ENCODE measurements at regions not wholly inside any gene's neighbourhood (a gene's known extent, or its start where the extent isn't known, plus 50 kb on each side); places are given as distances from the start of the nearest gene placed in this dataset.

GRCh38 chr10:36048780-36049179 is 406.7 kb upstream of the FZD8 start:
- no peak for TF ChIP-seq CTCF (IDR thresholded peaks at IDR 0.05)
- no peak overlapping the region for H3K27ac ChIP-seq
- H3K4me1 ChIP-seq, result peaks cover 0 to 9% of the 10 kb centered on the region in 2 donors
- DNase-seq (ENCODE audit: low spot score), result no peak
- no peaks in the 10 kb centered on the region for H3K9me3 ChIP-seq
- no peaks in the 10 kb centered on the region for H3K27me3 ChIP-seq
- H3K4me3 ChIP-seq, result no peak overlapping the region
- no peaks in the 10 kb centered on the region for H3K36me3 ChIP-seq

- no peak for TF ChIP-seq CTCF (IDR thresholded peaks at IDR 0.05)
- no peaks in the 10 kb centered on the region for H3K27me3 ChIP-seq
- no peak overlapping the region for H3K4me3 ChIP-seq
- H3K9me3 ChIP-seq, result no peaks in the 10 kb centered on the region
- H3K27ac ChIP-seq, result no peak overlapping the region
- peaks cover 0 to 9% of the 10 kb centered on the region in 2 donors for H3K4me1 ChIP-seq
- no peaks in the 10 kb centered on the region for H3K36me3 ChIP-seq
- DNase-seq (ENCODE audit: low spot score), result no peak
Measured at GRCh38 chr10:36048236-36048635, 406.1 kb upstream of the FZD8 start.

- Histone ChIP-seq H3K4me1 (no peaks in the 10 kb centered on the region), H3K9me3 (no peaks in the 10 kb centered on the region), H3K27me3 (no peaks in the 10 kb centered on the region), H3K4me3 (no peak overlapping the region), H3K36me3 (no peaks in the 10 kb centered on the region), H3K27ac (no peak overlapping the region)
- no peak for TF ChIP-seq CTCF (IDR thresholded peaks at IDR 0.05)
- no peak for DNase-seq (ENCODE audit: low spot score)
Measured at GRCh38 chr10:36042135-36042534, 400.0 kb upstream of the FZD8 start.

- Histone ChIP-seq H3K36me3 (no peaks in the 10 kb centered on the region), H3K9me3 (no peaks in the 10 kb centered on the region), H3K27me3 (no peaks in the 10 kb centered on the region), H3K4me1 (no peaks in the 10 kb centered on the region), H3K27ac (no peak overlapping the region), H3K4me3 (no peak overlapping the region)
- TF ChIP-seq CTCF (IDR thresholded peaks at IDR 0.05), result no peak
- DNase-seq (ENCODE audit: low spot score), result no peak
Measured at GRCh38 chr10:36038316-36038955, 396.3 kb upstream of the FZD8 start.

GRCh38 chr10:36036137-36036536 is 394.0 kb upstream of the FZD8 start:
- no peak for TF ChIP-seq CTCF (IDR thresholded peaks at IDR 0.05)

GRCh38 chr10:36033808-36034207 is 391.7 kb upstream of the FZD8 start:
- H3K9me3 ChIP-seq, result no peaks in the 10 kb centered on the region
- H3K4me3 ChIP-seq, result no peak overlapping the region
- no peaks in the 10 kb centered on the region for H3K27me3 ChIP-seq
- no peak overlapping the region for H3K27ac ChIP-seq
- DNase-seq (ENCODE audit: low spot score), result no peak
- H3K4me1 ChIP-seq, result no peaks in the 10 kb centered on the region
- no peak for TF ChIP-seq CTCF (IDR thresholded peaks at IDR 0.05)
- no peaks in the 10 kb centered on the region for H3K36me3 ChIP-seq

More at GRCh38 chr10:36036137-36036536, 394.0 kb upstream of the FZD8 start:
- Histone ChIP-seq H3K4me1 (no peaks in the 10 kb centered on the region), H3K36me3 (no peaks in the 10 kb centered on the region), H3K27ac (no peak overlapping the region), H3K9me3 (no peaks in the 10 kb centered on the region), H3K27me3 (no peaks in the 10 kb centered on the region), H3K4me3 (no peak overlapping the region)
- no peak for DNase-seq (ENCODE audit: low spot score)

Measured in right atrium auricular region (tissue), 2 donors.